ENCODE measurements at regions not wholly inside any gene's neighbourhood (a gene's known extent, or its start where the extent isn't known, plus 50 kb on each side); places are given as distances from the start of the nearest gene placed in this dataset.

GRCh38 chr13:99124046-99124400 is 76.6 kb upstream of the UBAC2 start:
- no peak for TF ChIP-seq MAZ (IDR thresholded peaks at IDR 0.05; ENCODE audit: borderline replicate concordance, low read depth, low read length)
- TF ChIP-seq SMC3 (IDR thresholded peaks at IDR 0.05; ENCODE audit: low read depth, low read length) = no peak
- no peak for TF ChIP-seq RAD21 (IDR thresholded peaks at IDR 0.05; ENCODE audit: low read length)
- TF ChIP-seq USF2 (IDR thresholded peaks at IDR 0.05; ENCODE audit: low read depth, low read length) = no peak
- no peak for TF ChIP-seq FOS (IDR thresholded peaks at IDR 0.05; ENCODE audit: low read depth, low read length)
- TF ChIP-seq MAFK (IDR thresholded peaks at IDR 0.05; ENCODE audit: low read depth, low read length) = no peak
- no peak for TF ChIP-seq CTCF (conservative IDR thresholded peaks at IDR 0.05; ENCODE audit: low read depth, low read length)
- TF ChIP-seq CEBPB (IDR thresholded peaks at IDR 0.05; ENCODE audit: low read depth, low read length) = no peak
- TF ChIP-seq CHD1 (IDR thresholded peaks at IDR 0.05; ENCODE audit: low read depth, low read length) = no peak
- TF ChIP-seq NFE2L2 (IDR thresholded peaks at IDR 0.05; ENCODE audit: low read depth, low read length) = no peak
- TF ChIP-seq RCOR1 (IDR thresholded peaks at IDR 0.05; ENCODE audit: insufficient replicate concordance, low read length) = no peak
- TF ChIP-seq RFX5 (IDR thresholded peaks at IDR 0.05; ENCODE audit: low read depth, low read length) = no peak
- TF ChIP-seq MXI1 (IDR thresholded peaks at IDR 0.05; ENCODE audit: borderline replicate concordance, low read depth, low read length) = no peak
- no peak for TF ChIP-seq ELK1 (IDR thresholded peaks at IDR 0.05; ENCODE audit: borderline replicate concordance, low read depth, low read length)
- TF ChIP-seq BHLHE40 (IDR thresholded peaks at IDR 0.05; ENCODE audit: low read depth, low read length) = no peak
- no peak for TF ChIP-seq POLR2A (IDR thresholded peaks at IDR 0.05; ENCODE audit: low read depth, low read length)
- in situ Hi-C loops (cut with MboI; ENCODE audit: low sequenced_read_pairs) = no loop called here
- H3K9me1 ChIP-seq (ENCODE audit: insufficient read depth, low read length) = no peaks in the 10 kb centered on the region
- no peak overlapping the region for H3K27ac ChIP-seq (ENCODE audit: insufficient read depth, low read length)
- H3K9ac ChIP-seq (ENCODE audit: low read depth, low read length) = no peak overlapping the region
- WGBS, 2 experiments (ENCODE audit: extremely low coverage in 2 of 2, insufficient read length in 1 of 2) = 60% methylated on average over 1 of the region's 1 CpG; no CpG with 5 or more reads in 1 of the 2 experiments
- H4K91ac ChIP-seq (ENCODE audit: insufficient read depth, low read depth, low read length) = no peak overlapping the region
- H4K5ac ChIP-seq (ENCODE audit: low read depth, low read length) = no peak overlapping the region
- H4K8ac ChIP-seq (ENCODE audit: low read depth in 2 of 2, low read length in 2 of 2) = no peak overlapping the region
- no peak overlapping the region for H2BK15ac ChIP-seq (ENCODE audit: low read depth, low read length)
- ChIA-PET POLR2A (ENCODE audit: unreplicated experiment) (no interaction called here), CTCF (no interaction called here)
- no peak overlapping the region for H3K4ac ChIP-seq (ENCODE audit: low read depth, low read length)
- no peak overlapping the region for H3K4me3 ChIP-seq (ENCODE audit: insufficient read depth, low read depth, low read length)
- dilution Hi-C loops (cut with HindIII; ENCODE audit: low sequenced_read_pairs, unreplicated experiment) = no loop called here
- H3K56ac ChIP-seq (ENCODE audit: extremely low read depth, insufficient read depth, low read length) = no peak overlapping the region
- H3K79me1 ChIP-seq (ENCODE audit: low read depth in 1 of 2, low read length in 2 of 2) = no peaks in the 10 kb centered on the region
- DNase-seq = no peak
- no peaks in the 10 kb centered on the region for H3K36me3 ChIP-seq (ENCODE audit: control insufficient read depth, insufficient read depth, low read length)
- peaks cover 5% of the 10 kb centered on the region; the same call in 1 of the 2 replicates for H3K4me1 ChIP-seq (ENCODE audit: control insufficient read depth, insufficient read depth, low read length)
- H3K27me3 ChIP-seq (ENCODE audit: control insufficient read depth, insufficient read depth, low read length) = no peaks in the 10 kb centered on the region
- H3K4me2 ChIP-seq (ENCODE audit: low read depth, low read length) = no peak overlapping the region
- H2AFZ ChIP-seq (replicated peaks; ENCODE audit: low read length, poor library complexity) = no peak overlapping the region
- H2AK5ac ChIP-seq (ENCODE audit: low read depth, low read length) = no peak overlapping the region
- H2BK20ac ChIP-seq (ENCODE audit: low read depth, low read length) = no peak overlapping the region
- BruUV-seq (replicated peaks) = no TSS peak
- H4K20me1 ChIP-seq (ENCODE audit: insufficient read depth, low read length) = no peaks in the 10 kb centered on the region
- no peaks in the 10 kb centered on the region for H3K9me3 ChIP-seq (ENCODE audit: control insufficient read depth, insufficient read depth, low read length)
- H2BK5ac ChIP-seq (ENCODE audit: low read depth, low read length, poor library complexity, severe bottlenecking) = no peak overlapping the region
- ATAC-seq (ENCODE audit: low read depth) = no peak
- peak overlapping the region; percentile 5 for H2AK9ac ChIP-seq (replicated peaks; ENCODE audit: low read depth, low read length, poor library complexity)
- no peak overlapping the region for H3K14ac ChIP-seq (replicated peaks; ENCODE audit: low read depth, low read length)
- no peak overlapping the region for H3K18ac ChIP-seq (ENCODE audit: low read depth, low read length)
- H3K23ac ChIP-seq (ENCODE audit: low read depth, low read length) = no peak overlapping the region
- H2BK120ac ChIP-seq (ENCODE audit: low read depth, low read length) = no peak overlapping the region
- intact Hi-C loops (cut with micrococcal nuclease) = no loop called here
